ENCODE measurements at regions not wholly inside any gene's neighbourhood (a gene's known extent, or its start where the extent isn't known, plus 50 kb on each side); places are given as distances from the start of the nearest gene placed in this dataset.
A peak's percentile ranks its signal among the peaks of the same experiment; 100 is the strongest.

DNA sequence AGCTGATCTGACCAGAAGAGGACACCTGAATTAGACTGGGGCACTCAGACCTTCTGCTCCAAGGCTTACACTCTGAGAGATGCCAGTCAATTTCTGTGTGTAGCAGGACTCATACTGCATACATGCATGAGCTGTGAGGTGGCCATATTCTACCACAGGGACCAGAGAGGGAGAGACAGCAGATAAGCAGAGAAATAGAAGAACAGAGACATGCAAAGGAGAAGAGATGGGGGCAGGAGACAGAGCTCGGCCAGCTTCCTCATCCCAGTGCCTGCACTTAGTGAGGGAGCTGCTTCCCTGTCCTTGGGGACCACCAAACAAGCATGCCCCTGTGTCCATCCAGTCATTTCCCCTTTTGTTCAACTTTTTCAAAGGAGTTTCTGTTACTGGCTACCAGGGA, 73.9 kb upstream of the ALK start:
- TF ChIP-seq, protein P1, sequence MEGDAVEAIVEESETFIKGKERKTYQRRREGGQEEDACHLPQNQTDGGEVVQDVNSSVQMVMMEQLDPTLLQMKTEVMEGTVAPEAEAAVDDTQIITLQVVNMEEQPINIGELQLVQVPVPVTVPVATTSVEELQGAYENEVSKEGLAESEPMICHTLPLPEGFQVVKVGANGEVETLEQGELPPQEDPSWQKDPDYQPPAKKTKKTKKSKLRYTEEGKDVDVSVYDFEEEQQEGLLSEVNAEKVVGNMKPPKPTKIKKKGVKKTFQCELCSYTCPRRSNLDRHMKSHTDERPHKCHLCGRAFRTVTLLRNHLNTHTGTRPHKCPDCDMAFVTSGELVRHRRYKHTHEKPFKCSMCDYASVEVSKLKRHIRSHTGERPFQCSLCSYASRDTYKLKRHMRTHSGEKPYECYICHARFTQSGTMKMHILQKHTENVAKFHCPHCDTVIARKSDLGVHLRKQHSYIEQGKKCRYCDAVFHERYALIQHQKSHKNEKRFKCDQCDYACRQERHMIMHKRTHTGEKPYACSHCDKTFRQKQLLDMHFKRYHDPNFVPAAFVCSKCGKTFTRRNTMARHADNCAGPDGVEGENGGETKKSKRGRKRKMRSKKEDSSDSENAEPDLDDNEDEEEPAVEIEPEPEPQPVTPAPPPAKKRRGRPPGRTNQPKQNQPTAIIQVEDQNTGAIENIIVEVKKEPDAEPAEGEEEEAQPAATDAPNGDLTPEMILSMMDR (conservative IDR thresholded peaks at IDR 0.05; ENCODE audit: low read depth): no peak
- ChIA-PET POLR2A (ENCODE audit: low non-redundant PET) (no interaction called here), CTCF (no interaction called here)
- no peak overlapping the region for H3K27ac ChIP-seq
- no peak for DNase-seq (ENCODE audit: low spot score)

DNA sequence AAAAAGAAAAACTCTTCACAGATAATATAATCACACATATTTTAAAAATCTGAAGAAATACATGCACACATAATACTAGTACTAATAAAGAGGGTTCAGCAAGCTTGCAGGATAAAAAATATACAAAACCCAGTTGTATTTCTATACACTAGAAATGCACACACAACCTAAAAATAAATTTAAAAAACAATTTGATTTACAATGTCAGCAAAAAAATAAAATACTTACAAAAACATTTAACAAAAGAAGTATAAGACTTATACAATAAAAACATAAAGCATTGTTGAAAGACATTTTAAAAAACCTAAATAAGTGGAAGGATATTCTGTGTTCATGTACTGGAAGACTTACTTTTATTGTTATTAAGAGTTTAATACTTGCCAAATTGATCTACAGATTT, 81.7 kb upstream of the ALK start:
- DNase-seq (ENCODE audit: low spot score): no peak
- ChIA-PET POLR2A (ENCODE audit: low non-redundant PET) (no interaction called here), CTCF (no interaction called here)
- no peak overlapping the region for H3K27ac ChIP-seq
- TF ChIP-seq, protein P1 (conservative IDR thresholded peaks at IDR 0.05; ENCODE audit: low read depth): no peak

DNA sequence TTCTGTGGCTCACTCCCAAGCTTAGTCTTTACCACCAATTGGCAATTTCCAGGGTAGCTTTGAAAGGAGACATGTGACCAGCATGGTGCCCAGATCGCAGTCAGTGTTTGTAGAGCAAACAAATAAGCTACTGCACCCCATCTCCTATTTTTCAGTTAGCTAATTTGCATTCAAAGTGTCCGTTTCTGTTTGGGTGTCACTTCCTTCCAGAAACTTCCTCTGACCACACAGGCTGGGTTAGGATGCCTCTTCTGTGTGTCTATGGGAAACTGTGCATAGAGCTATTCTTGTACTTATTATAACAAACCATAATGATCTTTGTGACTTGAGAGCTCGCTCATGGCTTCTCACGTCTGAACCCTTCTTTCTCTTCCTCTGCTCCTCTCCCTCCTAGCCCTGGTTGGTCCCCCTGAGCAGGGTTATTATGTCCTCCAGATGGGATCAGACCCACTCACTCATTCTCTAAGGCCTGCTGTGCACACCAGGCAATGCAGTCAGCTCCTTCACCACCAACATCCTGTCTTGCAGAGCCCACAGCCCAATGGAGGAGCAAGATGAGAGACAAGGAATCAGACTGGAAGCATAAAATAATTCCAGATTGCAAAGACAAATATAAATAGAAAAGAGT, 101.2 kb upstream of the ALK start:
- no peak for DNase-seq (ENCODE audit: low spot score)
- TF ChIP-seq, protein P1 (conservative IDR thresholded peaks at IDR 0.05; ENCODE audit: low read depth): no peak
- no peak overlapping the region for H3K27ac ChIP-seq
- ChIA-PET CTCF (interaction anchor here (1.1 kb wide), 1 partner anchor 100 kb away, joined by 3 read pairs; no protein-coding TSS in a partner anchor), POLR2A (ENCODE audit: low non-redundant PET) (no interaction called here)

DNA sequence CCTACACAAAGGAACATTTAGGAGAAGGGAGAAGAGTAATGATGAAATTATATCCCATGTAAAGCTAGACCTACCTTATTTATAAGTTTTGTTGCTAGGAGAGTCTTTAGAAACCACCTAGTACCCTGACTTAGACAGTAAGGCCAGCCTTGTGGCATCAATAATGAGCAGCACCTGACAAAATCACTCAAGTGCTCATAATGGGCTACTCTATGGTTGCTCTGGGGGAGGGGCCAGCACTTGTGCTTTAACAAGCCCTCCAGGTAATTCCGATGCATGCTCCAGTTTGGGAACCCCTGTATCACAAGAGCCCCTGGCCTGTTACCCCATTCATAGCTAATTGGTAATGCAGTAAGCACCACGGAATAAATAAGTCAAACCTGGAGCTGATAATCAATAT, 102.9 kb upstream of the ALK start:
- CTCF ChIA-PET: interaction anchor here (2.7 kb wide), 1 partner anchor 101 kb away, joined by 20 read pairs; no protein-coding TSS in a partner anchor
- POLR2A ChIA-PET (ENCODE audit: low non-redundant PET): no interaction called here
- TF ChIP-seq, protein P1 (conservative IDR thresholded peaks at IDR 0.05; ENCODE audit: low read depth): no peak
- no peak for DNase-seq (ENCODE audit: low spot score)
- no peak overlapping the region for H3K27ac ChIP-seq

DNA sequence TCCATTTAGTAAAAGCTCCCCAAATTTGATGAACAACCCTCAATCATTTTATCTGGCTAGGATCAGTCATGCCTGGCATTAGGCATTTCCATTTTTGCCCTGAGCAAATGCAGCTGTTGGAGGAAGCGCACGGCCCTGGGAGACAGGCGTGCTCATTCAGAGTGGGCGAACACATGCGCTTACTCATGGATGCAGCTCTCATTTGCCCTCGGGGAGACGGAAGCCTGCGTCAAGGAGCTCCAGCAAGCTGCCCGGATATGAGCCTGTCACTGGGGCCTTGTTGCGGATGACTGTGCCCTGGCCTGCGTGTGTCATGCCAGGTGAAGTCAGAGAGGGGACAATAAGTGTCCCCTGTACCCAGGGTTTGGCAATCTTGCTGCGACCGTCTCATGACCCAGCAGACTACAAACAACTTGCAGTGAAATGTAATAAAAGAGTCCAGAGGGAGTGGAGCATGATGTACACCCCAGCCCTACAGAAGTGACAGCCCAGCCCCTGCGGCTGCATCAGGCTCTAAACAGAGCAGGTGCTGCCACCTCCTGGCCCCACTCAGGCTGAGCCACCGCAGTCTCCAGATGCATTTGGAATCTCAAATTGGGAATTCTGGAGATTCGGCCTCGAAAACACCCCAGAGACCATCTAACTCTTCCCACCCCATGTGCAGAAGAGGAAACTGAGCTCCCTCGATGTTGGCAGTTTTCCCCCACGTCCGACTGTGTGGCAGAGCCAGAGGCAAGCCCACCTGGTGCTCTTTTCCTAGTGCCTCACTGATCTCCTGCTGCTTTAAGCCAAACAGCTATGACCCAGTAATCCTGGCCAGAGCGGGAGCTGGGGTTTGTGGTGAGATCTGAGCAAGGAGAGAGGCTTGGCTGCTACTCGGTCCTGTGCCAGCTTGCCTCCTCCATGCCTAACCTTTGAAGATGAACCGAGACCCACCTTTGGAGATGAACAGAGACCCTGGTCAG, 105.0 kb upstream of the ALK start:
- ChIA-PET CTCF (interaction anchor here (0.6 to 2.7 kb wide), 5 partner anchors 15 to 106 kb away, joined by 3 to 20 read pairs (median 3); no protein-coding TSS in a partner anchor), POLR2A (ENCODE audit: low non-redundant PET) (no interaction called here)
- TF ChIP-seq, protein P1 (conservative IDR thresholded peaks at IDR 0.05; ENCODE audit: low read depth): peak; percentile 48
- H3K27ac ChIP-seq: no peak overlapping the region
- DNase-seq (ENCODE audit: low spot score): peak; percentile 73

DNA sequence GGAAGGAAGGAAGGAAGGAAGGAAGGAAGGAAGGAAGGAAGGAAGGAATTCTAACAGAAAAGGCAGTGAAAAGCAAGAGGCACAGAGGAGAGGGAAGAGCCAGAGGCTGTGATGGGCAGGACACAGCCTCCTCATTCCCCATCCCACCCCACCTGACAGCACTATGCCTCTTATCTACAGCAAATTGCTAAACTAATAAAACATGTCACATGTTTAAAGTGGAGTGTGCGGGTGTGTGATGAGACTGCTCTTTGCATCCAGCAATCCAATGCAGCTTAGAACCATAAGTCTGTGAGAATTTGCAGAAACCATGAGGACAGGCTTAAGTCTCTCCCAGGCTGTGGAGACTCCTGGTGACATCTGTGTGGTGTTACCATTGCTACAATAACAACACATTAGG, 108.4 kb upstream of the ALK start:
- no peak overlapping the region for H3K27ac ChIP-seq
- CTCF ChIA-PET: no interaction called here
- TF ChIP-seq, protein P1 (conservative IDR thresholded peaks at IDR 0.05; ENCODE audit: low read depth): no peak
- POLR2A ChIA-PET (ENCODE audit: low non-redundant PET): no interaction called here
- DNase-seq (ENCODE audit: low spot score): no peak
